Nephron progenitor cell (in vitro differentiated cells): ENCODE measurements at regions not wholly inside any gene's neighbourhood (a gene's known extent, or its start where the extent isn't known, plus 50 kb on each side); places are given as distances from the start of the nearest gene placed in this dataset.

Source experiments
- DNase-seq: peaks from one replicate; pipeline ENCODE4 v3.0.0; 2021
- H3K27ac Mint-ChIP-seq: 2 replicates; pipeline ENCODE4 v1.8.0; 2021; ENCODE audit warnings: mild to moderate bottlenecking, moderate library complexity, mixed read lengths
- H3K27me3 Mint-ChIP-seq: 2 replicates; pipeline ENCODE4 v1.8.0; 2021; ENCODE audit warnings: mild to moderate bottlenecking, low read depth, mixed read lengths; ENCODE audit not compliant: poor library complexity
- H3K36me3 Mint-ChIP-seq: 2 replicates; pipeline ENCODE4 v1.8.0; 2021; ENCODE audit warnings: low read depth, mixed read lengths
- H3K4me1 Mint-ChIP-seq: 2 replicates; pipeline ENCODE4 v1.8.0; 2021; ENCODE audit warnings: mixed read lengths
- H3K4me3 Mint-ChIP-seq: 2 replicates; pipeline ENCODE4 v1.8.0; 2021; ENCODE audit warnings: mild to moderate bottlenecking, moderate library complexity, mixed read lengths
- H3K9me3 Mint-ChIP-seq: 2 replicates; pipeline ENCODE4 v1.8.0; 2021; ENCODE audit warnings: mild to moderate bottlenecking, moderate library complexity, mixed read lengths
- CTCF ChIP-seq: fragments of 200-600 bp; sonication (generic); IDR thresholded peaks from 2 replicates; pipeline ENCODE4 v1.5.0; 2021; ENCODE audit warnings: antibody characterized with exemption

GRCh38 chrX:94256396-94256795 lies 582.4 kb downstream of the FAM133A start:
- no peak for TF ChIP-seq CTCF
- no peak overlapping the region for H3K27ac Mint-ChIP-seq
- DNase-seq: no peak
- H3K4me1 Mint-ChIP-seq: peaks cover 26% of the 10 kb centered on the region
- no peak overlapping the region for H3K4me3 Mint-ChIP-seq
- H3K27me3 Mint-ChIP-seq: peaks cover 3% of the 10 kb centered on the region
- H3K36me3 Mint-ChIP-seq: no peaks in the 10 kb centered on the region
- H3K9me3 Mint-ChIP-seq: peaks cover 26% of the 10 kb centered on the region

- no peak for TF ChIP-seq CTCF
- Mint-ChIP-seq H3K9me3 (peaks cover 23% of the 10 kb centered on the region), H3K4me3 (no peak overlapping the region), H3K27ac (no peak overlapping the region), H3K27me3 (no peaks in the 10 kb centered on the region), H3K4me1 (no peaks in the 10 kb centered on the region), H3K36me3 (no peaks in the 10 kb centered on the region)
- no peak for DNase-seq
These were observed 591.3 kb downstream of the FAM133A start for GRCh38 chrX:94265323-94265722.

GRCh38 chrX:94288325-94288724 lies 614.3 kb downstream of the FAM133A start:
- Mint-ChIP-seq H3K27ac (no peak overlapping the region), H3K27me3 (no peaks in the 10 kb centered on the region), H3K4me1 (no peaks in the 10 kb centered on the region), H3K36me3 (no peaks in the 10 kb centered on the region), H3K9me3 (peaks cover 10% of the 10 kb centered on the region), H3K4me3 (no peak overlapping the region)
- DNase-seq: no peak
- TF ChIP-seq CTCF: peak; percentile 42

- Mint-ChIP-seq H3K9me3 (peaks cover 7% of the 10 kb centered on the region), H3K27ac (no peak overlapping the region), H3K4me1 (no peaks in the 10 kb centered on the region), H3K4me3 (no peak overlapping the region), H3K36me3 (no peaks in the 10 kb centered on the region), H3K27me3 (no peaks in the 10 kb centered on the region)
- DNase-seq: no peak
- TF ChIP-seq CTCF: no peak
These were observed 615.0 kb downstream of the FAM133A start for GRCh38 chrX:94288972-94289371.

GRCh38 chrX:94302446-94302845 lies 628.4 kb downstream of the FAM133A start:
- no peak overlapping the region for H3K4me3 Mint-ChIP-seq

More at GRCh38 chrX:94302446-94302845, 628.4 kb downstream of the FAM133A start:
- Mint-ChIP-seq H3K9me3 (peaks cover 36% of the 10 kb centered on the region), H3K36me3 (no peaks in the 10 kb centered on the region), H3K27ac (no peak overlapping the region), H3K4me1 (no peaks in the 10 kb centered on the region), H3K27me3 (peaks cover 3% of the 10 kb centered on the region)
- DNase-seq: no peak
- no peak for TF ChIP-seq CTCF
